ENCODE measurements at regions not wholly inside any gene's neighbourhood (a gene's known extent, or its start where the extent isn't known, plus 50 kb on each side); places are given as distances from the start of the nearest gene placed in this dataset.

- no peak for DNase-seq
Observed at GRCh38 chr18:42649331-42650035, 466.0 kb downstream of the RIT2 start.

- DNase-seq, result no peak
Observed at GRCh38 chr18:42654556-42654955, 460.9 kb downstream of the RIT2 start.

DNA sequence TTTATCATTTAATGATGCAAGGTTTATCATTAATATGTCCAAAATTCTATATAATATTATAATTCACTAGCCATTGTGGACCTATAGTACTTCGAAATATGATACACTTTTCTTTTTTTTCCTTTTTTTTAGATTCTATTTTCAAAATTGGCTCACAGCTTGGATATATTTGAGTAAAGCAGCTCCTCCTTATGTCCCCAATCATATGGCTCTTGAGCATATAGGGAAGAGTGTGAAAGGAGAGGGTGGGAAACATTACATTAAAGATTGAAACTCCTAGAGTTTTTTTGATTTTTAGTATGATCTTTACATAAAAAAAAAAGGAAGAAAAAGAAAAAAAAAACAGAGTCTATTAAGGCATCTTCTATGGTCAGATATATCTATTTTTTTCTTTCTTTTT, 457.9 kb downstream of the RIT2 start:
- DNase-seq, result no peak

DNA sequence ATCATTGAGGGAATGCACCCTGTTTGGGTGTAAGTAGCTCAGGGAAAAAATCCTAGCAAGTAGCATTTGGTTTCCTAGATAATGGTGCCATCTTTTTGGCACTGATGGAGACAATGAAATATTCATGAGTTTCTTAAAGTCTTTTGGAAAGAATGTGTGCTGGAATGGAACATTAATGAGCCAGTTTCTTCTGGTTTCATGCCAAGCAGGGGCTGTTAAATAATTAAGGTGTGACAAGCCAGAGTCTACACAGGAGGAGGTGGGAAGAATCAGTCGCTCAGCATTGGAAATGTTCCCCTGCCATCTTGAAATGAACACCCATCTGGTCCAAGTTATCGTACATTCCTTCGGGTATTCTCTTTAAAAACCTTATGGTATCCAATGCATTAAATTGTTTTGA, 457.3 kb downstream of the RIT2 start:
- no peak for DNase-seq

- no peak for DNase-seq
Observed at GRCh38 chr18:42659187-42659586, 456.3 kb downstream of the RIT2 start.

DNA sequence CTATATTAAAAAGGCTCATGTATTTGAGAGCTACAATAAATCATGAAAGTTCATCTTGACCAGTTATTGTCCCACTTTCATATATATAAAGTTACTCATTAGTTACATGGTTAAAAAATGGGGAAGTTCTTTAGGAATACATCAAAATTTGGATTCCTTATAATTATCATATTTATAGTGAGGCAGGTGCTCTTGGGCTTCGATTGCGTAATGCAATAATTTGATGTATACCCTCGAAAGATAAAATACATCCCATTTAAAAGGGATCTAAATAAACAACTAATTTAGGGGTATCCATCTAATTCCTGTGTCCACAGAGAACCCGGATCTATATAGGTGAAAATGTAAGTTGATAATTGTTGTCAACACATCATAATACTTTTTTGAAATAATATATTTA, 444.6 kb downstream of the RIT2 start:
- DNase-seq, result no peak

DNA sequence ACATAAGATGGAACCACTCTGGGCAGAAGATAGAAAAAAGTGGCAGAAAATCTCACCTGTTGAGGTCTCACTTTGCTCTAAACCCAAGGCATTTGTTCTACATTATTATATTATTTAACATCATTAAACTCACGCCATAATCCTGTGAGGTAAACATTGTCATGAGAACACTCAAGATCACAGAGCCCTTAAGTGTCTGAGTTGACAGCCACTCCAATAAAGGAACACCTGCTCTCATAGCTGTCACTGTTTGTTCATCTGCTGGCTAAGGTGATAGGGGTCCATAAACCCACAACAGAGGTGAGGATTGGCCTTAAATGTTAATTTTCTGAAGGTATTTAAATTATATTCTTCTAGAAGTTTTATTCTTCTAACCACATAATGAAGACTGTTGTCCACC, 439.7 kb downstream of the RIT2 start:
- DNase-seq, result no peak

- DNase-seq, result no peak
Observed at GRCh38 chr18:42683094-42683493, 432.4 kb downstream of the RIT2 start.

GRCh38 chr18:42689310-42689709, 426.2 kb downstream of the RIT2 start:
- DNase-seq, result no peak

Data from NCI-H2081 treated with DMSO at 0.1 percent for 48 hours (cell line).